Stimulated activated CD4-positive, alpha-beta T cell treated with anti-CD3 and anti-CD28 coated beads, Interleukin-1b, Interleukin-23, amount 100 ng/mL, for 1 hour (primary cell): ENCODE measurements at regions not wholly inside any gene's neighbourhood (a gene's known extent, or its start where the extent isn't known, plus 50 kb on each side); places are given as distances from the start of the nearest gene placed in this dataset.
"Not testable (repeated sequence)": the region's sequence is repeated elsewhere in the genome, so short reads cannot be mapped to it uniquely, and the experiment has no call there.

ENCODE experiments used
- DNase-seq, 2 donors: peaks; one replicate each; pipeline ENCODE4 v3.0.0-alpha.2; 2020; ENCODE audit warnings: low read depth in 2 of 2

GRCh38 chr2:172259827-172260226, 157.1 kb upstream of the DLX2 start:
- no peak for DNase-seq

GRCh38 chr2:172260336-172260735, 157.6 kb upstream of the DLX2 start:
- DNase-seq, result no peak

GRCh38 chr2:172261292-172261691, 158.6 kb upstream of the DLX2 start:
- no peak for DNase-seq

- no peak for DNase-seq
Observed at GRCh38 chr2:172262486-172262885, 159.8 kb upstream of the DLX2 start.

GRCh38 chr2:172264820-172265219, 162.1 kb upstream of the DLX2 start:
- not testable (repeated sequence) for DNase-seq

- not testable (repeated sequence) for DNase-seq
Observed at GRCh38 chr2:172269507-172270244, 157.7 kb upstream of the ITGA6 start.

- no peak for DNase-seq
Observed at GRCh38 chr2:172270278-172271079, 156.9 kb upstream of the ITGA6 start.

- DNase-seq, result no peak
Observed at GRCh38 chr2:172273910-172274571, 153.3 kb upstream of the ITGA6 start.

- DNase-seq, result no peak
Observed at GRCh38 chr2:172275239-172275638, 152.1 kb upstream of the ITGA6 start.

GRCh38 chr2:172276961-172277360, 150.4 kb upstream of the ITGA6 start:
- DNase-seq, result no peak

GRCh38 chr2:172278667-172279066, 148.7 kb upstream of the ITGA6 start:
- no peak for DNase-seq

GRCh38 chr2:172279214-172279613, 148.2 kb upstream of the ITGA6 start:
- no peak for DNase-seq

- DNase-seq, result no peak
Observed at GRCh38 chr2:172279813-172280212, 147.6 kb upstream of the ITGA6 start.

GRCh38 chr2:172280571-172281361, 146.6 kb upstream of the ITGA6 start:
- no peak for DNase-seq

GRCh38 chr2:172281648-172282570, 145.5 kb upstream of the ITGA6 start:
- no peak for DNase-seq

GRCh38 chr2:172282944-172283343, 144.4 kb upstream of the ITGA6 start:
- no peak for DNase-seq

- DNase-seq, result no peak
Observed at GRCh38 chr2:172283476-172283875, 143.9 kb upstream of the ITGA6 start.

- no peak for DNase-seq
Observed at GRCh38 chr2:172284209-172284608, 143.2 kb upstream of the ITGA6 start.

GRCh38 chr2:172285010-172285621, 142.3 kb upstream of the ITGA6 start:
- no peak for DNase-seq

- DNase-seq, result no peak
Observed at GRCh38 chr2:172285760-172286159, 141.6 kb upstream of the ITGA6 start.
